H9 (cell line): ENCODE measurements at regions not wholly inside any gene's neighbourhood (a gene's known extent, or its start where the extent isn't known, plus 50 kb on each side); places are given as distances from the start of the nearest gene placed in this dataset.

Experiments
- DNase-seq: peaks from one replicate; pipeline ENCODE4 v3.0.0-alpha.2; 2017
- H2AFZ ChIP-seq: one replicate; pipeline ENCODE4 v1.6.1; 2013; ENCODE audit warnings: mild to moderate bottlenecking, low read length, control low read depth, moderate library complexity
- H2AK5ac ChIP-seq: 2 replicates; pipeline ENCODE4 v1.6.1; 2013; ENCODE audit warnings: low read length, control low read depth, mixed read lengths; ENCODE audit not compliant: insufficient read length
- H2BK120ac ChIP-seq: one replicate; pipeline ENCODE4 v1.6.1; 2013; ENCODE audit warnings: low read depth, mild to moderate bottlenecking, low read length, control low read depth, inconsistent platforms; ENCODE audit not compliant: poor library complexity, severe bottlenecking
- H2BK12ac ChIP-seq: 2 replicates; pipeline ENCODE4 v1.6.1; 2013; ENCODE audit warnings: low read length, control low read depth, mixed read lengths, low read depth; ENCODE audit not compliant: insufficient read length
- H2BK15ac ChIP-seq: 2 replicates; pipeline ENCODE4 v1.6.1; 2013; ENCODE audit warnings: low read depth, low read length, control low read depth
- H2BK20ac ChIP-seq: one replicate; pipeline ENCODE4 v1.6.1; 2013; ENCODE audit warnings: low read depth, mild to moderate bottlenecking, low read length, control low read depth, inconsistent platforms; ENCODE audit not compliant: poor library complexity, severe bottlenecking
- H2BK5ac ChIP-seq: 2 replicates; pipeline ENCODE4 v1.6.1; 2013; ENCODE audit warnings: low read length, control low read depth, mixed read lengths; ENCODE audit not compliant: insufficient read length
- H3K14ac ChIP-seq: 2 replicates; pipeline ENCODE4 v1.6.1; 2013; ENCODE audit warnings: low read length, control low read depth; ENCODE audit not compliant: insufficient read depth
- H3K18ac ChIP-seq: 2 replicates; pipeline ENCODE4 v1.6.1; 2013; ENCODE audit warnings: low read depth, mild to moderate bottlenecking, mixed read lengths, low read length, control low read depth; ENCODE audit not compliant: insufficient read length
- H3K23ac ChIP-seq: 2 replicates; pipeline ENCODE4 v1.6.1; 2013; ENCODE audit warnings: low read length, control low read depth, mixed read lengths, low read depth; ENCODE audit not compliant: insufficient read length
- H3K23me2 ChIP-seq: 2 replicates; pipeline ENCODE4 v1.6.1; 2013; ENCODE audit warnings: low read depth, mild to moderate bottlenecking, mixed read lengths, low read length, control low read depth; ENCODE audit not compliant: insufficient read length, poor library complexity, severe bottlenecking
- H3K27ac ChIP-seq: 2 replicates; pipeline ENCODE4 v1.5.1; 2013; ENCODE audit warnings: low read length, control low read depth, mixed read lengths, low read depth; ENCODE audit not compliant: insufficient read length
- H3K27me3 ChIP-seq: 2 replicates; pipeline ENCODE4 v1.6.1; 2013; ENCODE audit warnings: low read length, control low read depth, inconsistent platforms; ENCODE audit not compliant: insufficient read depth
- H3K4ac ChIP-seq: 2 replicates; pipeline ENCODE4 v1.6.1; 2013; ENCODE audit warnings: low read depth, mild to moderate bottlenecking, control low read depth, inconsistent platforms, low read length, moderate library complexity
- H3K4me1 ChIP-seq: 2 replicates; pipeline ENCODE4 v1.6.1; 2013; ENCODE audit warnings: low read length, control low read depth, inconsistent platforms; ENCODE audit not compliant: insufficient read depth
- H3K4me2 ChIP-seq: 2 replicates; pipeline ENCODE4 v1.6.1; 2013; ENCODE audit warnings: low read length, control low read depth, mixed read lengths; ENCODE audit not compliant: insufficient read length, insufficient read depth
- H3K56ac ChIP-seq: 2 replicates; pipeline ENCODE4 v1.6.1; 2013; ENCODE audit warnings: low read depth, mild to moderate bottlenecking, mixed read lengths, low read length, control low read depth; ENCODE audit not compliant: insufficient read length
- H3K79me1 ChIP-seq: 2 replicates; pipeline ENCODE4 v1.6.1; 2013; ENCODE audit warnings: low read depth, mild to moderate bottlenecking, moderate library complexity, low read length, control low read depth, inconsistent platforms; ENCODE audit not compliant: insufficient read depth, poor library complexity, severe bottlenecking
- H3K79me2 ChIP-seq: 2 replicates; pipeline ENCODE4 v1.6.1; 2013; ENCODE audit warnings: low read length, control low read depth, inconsistent platforms; ENCODE audit not compliant: insufficient read depth
- H3K9ac ChIP-seq: 2 replicates; pipeline ENCODE4 v1.6.1; 2013; ENCODE audit warnings: low read length, control low read depth, mixed read lengths; ENCODE audit not compliant: insufficient read length; ENCODE audit errors: extremely low read depth
- H3K9me3 ChIP-seq: one replicate; pipeline ENCODE4 v1.6.1; 2013; ENCODE audit warnings: low read depth, low read length, inconsistent platforms; ENCODE audit not compliant: control insufficient read depth
- H3T11ph ChIP-seq: one replicate; pipeline ENCODE4 v1.6.1; 2013; ENCODE audit warnings: mild to moderate bottlenecking, low read length, control low read depth, inconsistent platforms
- H4K20me1 ChIP-seq: one replicate; pipeline ENCODE4 v1.6.1; 2013; ENCODE audit not compliant: control insufficient read depth, insufficient read length, insufficient read depth
- H4K5ac ChIP-seq: 2 replicates; pipeline ENCODE4 v1.6.1; 2013; ENCODE audit warnings: low read depth, mild to moderate bottlenecking, mixed read lengths, low read length, control low read depth; ENCODE audit not compliant: insufficient read length
- H4K8ac ChIP-seq: replicated peaks from 2 replicates; pipeline ENCODE4 v1.6.1; 2013; ENCODE audit warnings: low read length, control low read depth, mixed read lengths, low read depth; ENCODE audit not compliant: insufficient read length
- H4K91ac ChIP-seq: 2 replicates; pipeline ENCODE4 v1.6.1; 2013; ENCODE audit warnings: low read depth, mild to moderate bottlenecking, moderate library complexity, mixed read lengths, low read length, control low read depth; ENCODE audit not compliant: insufficient read length
- H3K27ac Mint-ChIP-seq, 3 experiments: 2 replicates in 2 of 3; 3 replicates in 1 of 3; pipeline ENCODE4 v1.8.0; 2020 to 2021; ENCODE audit warnings: mixed read lengths in 3 of 3, mild to moderate bottlenecking in 1 of 3, moderate library complexity in 1 of 3
- H3K27me3 Mint-ChIP-seq: 2 replicates; pipeline ENCODE4 v1.8.0; 2021; ENCODE audit warnings: low read depth, mild to moderate bottlenecking, moderate library complexity, mixed read lengths
- H3K36me3 Mint-ChIP-seq, 3 experiments: 2 replicates in 2 of 3; 3 replicates in 1 of 3; pipeline ENCODE4 v1.8.0; 2020 to 2021; ENCODE audit warnings: low read depth in 3 of 3, mixed read lengths in 3 of 3; ENCODE audit not compliant: insufficient read depth in 1 of 3
- H3K4me1 Mint-ChIP-seq, 2 experiments: 2 replicates each; pipeline ENCODE4 v1.8.0; 2020; ENCODE audit warnings: mixed read lengths in 2 of 2
- H3K4me3 Mint-ChIP-seq, 2 experiments: 2 replicates in 1 of 2; 3 replicates in 1 of 2; pipeline ENCODE4 v1.8.0; 2020 to 2021; ENCODE audit warnings: mild to moderate bottlenecking in 2 of 2, mixed read lengths in 2 of 2, moderate library complexity in 1 of 2
- H3K9me3 Mint-ChIP-seq, 2 experiments: 2 replicates in 1 of 2; 3 replicates in 1 of 2; pipeline ENCODE4 v1.8.0; 2020; ENCODE audit warnings: mild to moderate bottlenecking in 2 of 2, mixed read lengths in 2 of 2, moderate library complexity in 1 of 2
- WGBS: extraction: QIAGEN DNeasy Blood & Tissue Kit; methylation state at CpG from one replicate; pipeline ENCODE4 v1.1.7; 2013; ENCODE audit warnings: missing lambda C conversion rate, low lambda C conversion rate, mixed read lengths; ENCODE audit not compliant: insufficient read length; ENCODE audit errors: extremely low coverage; 5-methylcytosine and 5-hydroxymethylcytosine counted together
- TF ChIP-seq, protein P1 (sequence below): fragments of 200-600 bp; sonication (generic); conservative IDR thresholded peaks from 3 replicates; pipeline ENCODE4 v1.8.0; 2021; ENCODE audit warnings: antibody characterized with exemption, mild to moderate bottlenecking

DNA sequence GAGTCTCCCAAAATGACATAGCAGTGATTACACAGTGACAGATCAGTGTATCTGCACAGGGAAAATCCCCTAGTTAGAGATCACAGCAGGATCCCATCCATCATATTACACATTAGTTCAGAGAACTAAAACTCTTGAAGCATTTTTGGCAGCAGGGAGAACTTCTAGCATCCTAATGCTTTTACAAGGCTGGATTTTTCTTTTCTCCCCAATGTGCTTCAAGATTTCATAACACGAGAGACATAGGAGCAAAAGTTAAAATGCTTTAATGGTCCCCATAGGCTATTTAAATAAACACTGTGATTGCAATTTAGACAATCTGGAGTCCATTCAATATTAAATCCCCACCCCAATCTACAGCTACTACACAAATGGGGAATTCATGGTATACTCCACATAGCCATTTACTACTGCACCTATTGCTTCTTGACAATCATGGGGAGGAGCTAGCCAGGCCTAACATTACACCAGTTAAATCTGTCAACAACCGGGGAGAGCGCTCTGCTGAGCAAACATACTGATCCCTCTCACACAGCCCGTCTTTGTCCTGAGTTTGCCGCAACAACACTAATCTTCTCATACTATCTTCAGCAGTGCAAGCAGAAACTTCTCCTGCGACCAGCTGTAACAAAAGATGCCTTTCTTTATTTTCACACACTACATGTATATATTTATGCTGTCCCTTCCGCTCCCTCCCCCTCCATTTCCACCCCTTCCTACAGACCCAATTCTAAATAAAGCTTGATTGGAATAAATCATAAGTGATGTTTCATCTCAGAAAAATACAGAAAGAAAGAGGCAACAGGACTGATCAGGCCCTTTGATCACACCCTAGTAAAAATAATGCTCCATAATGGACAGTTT is 120.3 kb upstream of the SOX5 start:
- H3K36me3 Mint-ChIP-seq = no peaks in the 10 kb centered on the region
- Histone ChIP-seq H4K5ac (no peak overlapping the region), H3T11ph (no peak overlapping the region), H3K14ac (no peak overlapping the region), H3K56ac (no peak overlapping the region), H2BK20ac (no peak overlapping the region), H3K27me3 (no peaks in the 10 kb centered on the region), H3K4ac (no peak overlapping the region), H3K23me2 (no peaks in the 10 kb centered on the region), H2AK5ac (no peak overlapping the region), H3K4me2 (no peak overlapping the region), H2BK5ac (no peak overlapping the region), H3K9me3 (no peaks in the 10 kb centered on the region), H2AFZ (no peak overlapping the region), H3K79me1 (no peaks in the 10 kb centered on the region), H3K4me1 (no peaks in the 10 kb centered on the region), H4K20me1 (no peaks in the 10 kb centered on the region), H3K18ac (peak overlapping the region; percentile 12), H4K91ac (no peak overlapping the region), H2BK12ac (no peak overlapping the region), H2BK120ac (no peak overlapping the region), H3K27ac (peak overlapping the region; percentile 23), H3K79me2 (no peaks in the 10 kb centered on the region), H2BK15ac (no peak overlapping the region), H4K8ac (no peak overlapping the region), H3K23ac (no peak overlapping the region), H3K9ac (no peak overlapping the region)
- TF ChIP-seq, protein P1, sequence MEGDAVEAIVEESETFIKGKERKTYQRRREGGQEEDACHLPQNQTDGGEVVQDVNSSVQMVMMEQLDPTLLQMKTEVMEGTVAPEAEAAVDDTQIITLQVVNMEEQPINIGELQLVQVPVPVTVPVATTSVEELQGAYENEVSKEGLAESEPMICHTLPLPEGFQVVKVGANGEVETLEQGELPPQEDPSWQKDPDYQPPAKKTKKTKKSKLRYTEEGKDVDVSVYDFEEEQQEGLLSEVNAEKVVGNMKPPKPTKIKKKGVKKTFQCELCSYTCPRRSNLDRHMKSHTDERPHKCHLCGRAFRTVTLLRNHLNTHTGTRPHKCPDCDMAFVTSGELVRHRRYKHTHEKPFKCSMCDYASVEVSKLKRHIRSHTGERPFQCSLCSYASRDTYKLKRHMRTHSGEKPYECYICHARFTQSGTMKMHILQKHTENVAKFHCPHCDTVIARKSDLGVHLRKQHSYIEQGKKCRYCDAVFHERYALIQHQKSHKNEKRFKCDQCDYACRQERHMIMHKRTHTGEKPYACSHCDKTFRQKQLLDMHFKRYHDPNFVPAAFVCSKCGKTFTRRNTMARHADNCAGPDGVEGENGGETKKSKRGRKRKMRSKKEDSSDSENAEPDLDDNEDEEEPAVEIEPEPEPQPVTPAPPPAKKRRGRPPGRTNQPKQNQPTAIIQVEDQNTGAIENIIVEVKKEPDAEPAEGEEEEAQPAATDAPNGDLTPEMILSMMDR = no peak
- no peaks in the 10 kb centered on the region for H3K27me3 Mint-ChIP-seq
- DNase-seq = peak; percentile 38
- H3K4me1 Mint-ChIP-seq = peaks cover 6 to 9% of the 10 kb centered on the region in 2 experiments; a peak in 3 of 4 replicates
- H3K4me3 Mint-ChIP-seq = no peak overlapping the region
- WGBS = no CpG with 5 or more reads among the region's 7 CpGs
- no peaks in the 10 kb centered on the region for H3K9me3 Mint-ChIP-seq
- no peak overlapping the region for H3K27ac Mint-ChIP-seq
